H9 (cell line): ENCODE measurements at regions not wholly inside any gene's neighbourhood (a gene's known extent, or its start where the extent isn't known, plus 50 kb on each side); places are given as distances from the start of the nearest gene placed in this dataset.
A peak's percentile ranks its signal among the peaks of the same experiment; 100 is the strongest.

ENCODE experiments used
- DNase-seq: peaks from one replicate; pipeline ENCODE4 v3.0.0-alpha.2; 2017
- H2AFZ ChIP-seq: one replicate; pipeline ENCODE4 v1.6.1; 2013; ENCODE audit warnings: mild to moderate bottlenecking, low read length, control low read depth, moderate library complexity
- H2AK5ac ChIP-seq: 2 replicates; pipeline ENCODE4 v1.6.1; 2013; ENCODE audit warnings: low read length, control low read depth, mixed read lengths; ENCODE audit not compliant: insufficient read length
- H2BK120ac ChIP-seq: one replicate; pipeline ENCODE4 v1.6.1; 2013; ENCODE audit warnings: low read depth, mild to moderate bottlenecking, low read length, control low read depth, inconsistent platforms; ENCODE audit not compliant: poor library complexity, severe bottlenecking
- H2BK12ac ChIP-seq: 2 replicates; pipeline ENCODE4 v1.6.1; 2013; ENCODE audit warnings: low read length, control low read depth, mixed read lengths, low read depth; ENCODE audit not compliant: insufficient read length
- H2BK15ac ChIP-seq: 2 replicates; pipeline ENCODE4 v1.6.1; 2013; ENCODE audit warnings: low read depth, low read length, control low read depth
- H2BK20ac ChIP-seq: one replicate; pipeline ENCODE4 v1.6.1; 2013; ENCODE audit warnings: low read depth, mild to moderate bottlenecking, low read length, control low read depth, inconsistent platforms; ENCODE audit not compliant: poor library complexity, severe bottlenecking
- H2BK5ac ChIP-seq: 2 replicates; pipeline ENCODE4 v1.6.1; 2013; ENCODE audit warnings: low read length, control low read depth, mixed read lengths; ENCODE audit not compliant: insufficient read length
- H3K14ac ChIP-seq: 2 replicates; pipeline ENCODE4 v1.6.1; 2013; ENCODE audit warnings: low read length, control low read depth; ENCODE audit not compliant: insufficient read depth
- H3K18ac ChIP-seq: 2 replicates; pipeline ENCODE4 v1.6.1; 2013; ENCODE audit warnings: low read depth, mild to moderate bottlenecking, mixed read lengths, low read length, control low read depth; ENCODE audit not compliant: insufficient read length
- H3K23ac ChIP-seq: 2 replicates; pipeline ENCODE4 v1.6.1; 2013; ENCODE audit warnings: low read length, control low read depth, mixed read lengths, low read depth; ENCODE audit not compliant: insufficient read length
- H3K23me2 ChIP-seq: 2 replicates; pipeline ENCODE4 v1.6.1; 2013; ENCODE audit warnings: low read depth, mild to moderate bottlenecking, mixed read lengths, low read length, control low read depth; ENCODE audit not compliant: insufficient read length, poor library complexity, severe bottlenecking
- H3K27ac ChIP-seq: 2 replicates; pipeline ENCODE4 v1.5.1; 2013; ENCODE audit warnings: low read length, control low read depth, mixed read lengths, low read depth; ENCODE audit not compliant: insufficient read length
- H3K27me3 ChIP-seq: 2 replicates; pipeline ENCODE4 v1.6.1; 2013; ENCODE audit warnings: low read length, control low read depth, inconsistent platforms; ENCODE audit not compliant: insufficient read depth
- H3K4ac ChIP-seq: 2 replicates; pipeline ENCODE4 v1.6.1; 2013; ENCODE audit warnings: low read depth, mild to moderate bottlenecking, control low read depth, inconsistent platforms, low read length, moderate library complexity
- H3K4me1 ChIP-seq: 2 replicates; pipeline ENCODE4 v1.6.1; 2013; ENCODE audit warnings: low read length, control low read depth, inconsistent platforms; ENCODE audit not compliant: insufficient read depth
- H3K4me2 ChIP-seq: 2 replicates; pipeline ENCODE4 v1.6.1; 2013; ENCODE audit warnings: low read length, control low read depth, mixed read lengths; ENCODE audit not compliant: insufficient read length, insufficient read depth
- H3K56ac ChIP-seq: 2 replicates; pipeline ENCODE4 v1.6.1; 2013; ENCODE audit warnings: low read depth, mild to moderate bottlenecking, mixed read lengths, low read length, control low read depth; ENCODE audit not compliant: insufficient read length
- H3K79me1 ChIP-seq: 2 replicates; pipeline ENCODE4 v1.6.1; 2013; ENCODE audit warnings: low read depth, mild to moderate bottlenecking, moderate library complexity, low read length, control low read depth, inconsistent platforms; ENCODE audit not compliant: insufficient read depth, poor library complexity, severe bottlenecking
- H3K79me2 ChIP-seq: 2 replicates; pipeline ENCODE4 v1.6.1; 2013; ENCODE audit warnings: low read length, control low read depth, inconsistent platforms; ENCODE audit not compliant: insufficient read depth
- H3K9ac ChIP-seq: 2 replicates; pipeline ENCODE4 v1.6.1; 2013; ENCODE audit warnings: low read length, control low read depth, mixed read lengths; ENCODE audit not compliant: insufficient read length; ENCODE audit errors: extremely low read depth
- H3K9me3 ChIP-seq: one replicate; pipeline ENCODE4 v1.6.1; 2013; ENCODE audit warnings: low read depth, low read length, inconsistent platforms; ENCODE audit not compliant: control insufficient read depth
- H3T11ph ChIP-seq: one replicate; pipeline ENCODE4 v1.6.1; 2013; ENCODE audit warnings: mild to moderate bottlenecking, low read length, control low read depth, inconsistent platforms
- H4K20me1 ChIP-seq: one replicate; pipeline ENCODE4 v1.6.1; 2013; ENCODE audit not compliant: control insufficient read depth, insufficient read length, insufficient read depth
- H4K5ac ChIP-seq: 2 replicates; pipeline ENCODE4 v1.6.1; 2013; ENCODE audit warnings: low read depth, mild to moderate bottlenecking, mixed read lengths, low read length, control low read depth; ENCODE audit not compliant: insufficient read length
- H4K8ac ChIP-seq: replicated peaks from 2 replicates; pipeline ENCODE4 v1.6.1; 2013; ENCODE audit warnings: low read length, control low read depth, mixed read lengths, low read depth; ENCODE audit not compliant: insufficient read length
- H4K91ac ChIP-seq: 2 replicates; pipeline ENCODE4 v1.6.1; 2013; ENCODE audit warnings: low read depth, mild to moderate bottlenecking, moderate library complexity, mixed read lengths, low read length, control low read depth; ENCODE audit not compliant: insufficient read length
- H3K27ac Mint-ChIP-seq, 3 experiments: 2 replicates in 2 of 3; 3 replicates in 1 of 3; pipeline ENCODE4 v1.8.0; 2020 to 2021; ENCODE audit warnings: mixed read lengths in 3 of 3, mild to moderate bottlenecking in 1 of 3, moderate library complexity in 1 of 3
- H3K27me3 Mint-ChIP-seq: 2 replicates; pipeline ENCODE4 v1.8.0; 2021; ENCODE audit warnings: low read depth, mild to moderate bottlenecking, moderate library complexity, mixed read lengths
- H3K36me3 Mint-ChIP-seq, 3 experiments: 2 replicates in 2 of 3; 3 replicates in 1 of 3; pipeline ENCODE4 v1.8.0; 2020 to 2021; ENCODE audit warnings: low read depth in 3 of 3, mixed read lengths in 3 of 3; ENCODE audit not compliant: insufficient read depth in 1 of 3
- H3K4me1 Mint-ChIP-seq, 2 experiments: 2 replicates each; pipeline ENCODE4 v1.8.0; 2020; ENCODE audit warnings: mixed read lengths in 2 of 2
- H3K4me3 Mint-ChIP-seq, 2 experiments: 2 replicates in 1 of 2; 3 replicates in 1 of 2; pipeline ENCODE4 v1.8.0; 2020 to 2021; ENCODE audit warnings: mild to moderate bottlenecking in 2 of 2, mixed read lengths in 2 of 2, moderate library complexity in 1 of 2
- H3K9me3 Mint-ChIP-seq, 2 experiments: 2 replicates in 1 of 2; 3 replicates in 1 of 2; pipeline ENCODE4 v1.8.0; 2020; ENCODE audit warnings: mild to moderate bottlenecking in 2 of 2, mixed read lengths in 2 of 2, moderate library complexity in 1 of 2
- WGBS: extraction: QIAGEN DNeasy Blood & Tissue Kit; methylation state at CpG from one replicate; pipeline ENCODE4 v1.1.7; 2013; ENCODE audit warnings: missing lambda C conversion rate, low lambda C conversion rate, mixed read lengths; ENCODE audit not compliant: insufficient read length; ENCODE audit errors: extremely low coverage; 5-methylcytosine and 5-hydroxymethylcytosine counted together
- TF ChIP-seq, protein P1 (sequence below): fragments of 200-600 bp; sonication (generic); conservative IDR thresholded peaks from 3 replicates; pipeline ENCODE4 v1.8.0; 2021; ENCODE audit warnings: antibody characterized with exemption, mild to moderate bottlenecking

DNA sequence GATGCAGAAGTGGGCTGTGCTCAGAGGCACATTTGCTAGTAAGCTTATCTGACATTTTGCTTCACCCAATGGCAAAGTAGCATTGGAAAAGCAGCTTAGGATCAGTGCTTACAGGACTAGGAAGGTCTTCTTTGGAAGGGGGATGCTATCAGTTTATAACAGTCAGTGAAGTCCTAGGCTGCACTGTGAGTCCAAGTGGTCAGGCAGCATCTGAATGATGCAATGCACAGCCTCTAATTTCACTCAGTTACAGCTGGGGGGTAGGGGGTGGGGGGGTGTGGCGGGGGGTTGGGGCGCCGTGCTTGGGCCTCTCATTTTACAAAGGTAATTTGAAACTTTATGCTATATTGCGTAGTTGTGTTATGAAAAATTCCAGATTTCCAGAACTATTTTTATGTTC, 652.3 kb upstream of the MGMT start:
- peak overlapping the region in 1 of 3 experiments; percentile 36; a peak in 1 of 7 replicates for H3K27ac Mint-ChIP-seq
- H4K20me1 ChIP-seq: no peaks in the 10 kb centered on the region
- no peaks in the 10 kb centered on the region for H3K23me2 ChIP-seq
- no peak overlapping the region for H4K91ac ChIP-seq
- H3K79me1 ChIP-seq: no peaks in the 10 kb centered on the region
- no peak overlapping the region for H2BK15ac ChIP-seq
- no CpG with 5 or more reads among the region's 4 CpGs for WGBS
- no peaks in the 10 kb centered on the region for H3K9me3 ChIP-seq
- peaks cover 6 to 11% of the 10 kb centered on the region in 2 experiments; a peak in 3 of 4 replicates for H3K4me1 Mint-ChIP-seq
- no peaks in the 10 kb centered on the region for H3K27me3 ChIP-seq
- no peaks in the 10 kb centered on the region for H3K4me1 ChIP-seq
- H2BK12ac ChIP-seq: no peak overlapping the region
- H4K8ac ChIP-seq: no peak overlapping the region
- no peak overlapping the region for H3K18ac ChIP-seq
- H2BK120ac ChIP-seq: no peak overlapping the region
- no peaks in the 10 kb centered on the region for H3K79me2 ChIP-seq
- no peak overlapping the region for H3K4me2 ChIP-seq
- TF ChIP-seq, protein P1, sequence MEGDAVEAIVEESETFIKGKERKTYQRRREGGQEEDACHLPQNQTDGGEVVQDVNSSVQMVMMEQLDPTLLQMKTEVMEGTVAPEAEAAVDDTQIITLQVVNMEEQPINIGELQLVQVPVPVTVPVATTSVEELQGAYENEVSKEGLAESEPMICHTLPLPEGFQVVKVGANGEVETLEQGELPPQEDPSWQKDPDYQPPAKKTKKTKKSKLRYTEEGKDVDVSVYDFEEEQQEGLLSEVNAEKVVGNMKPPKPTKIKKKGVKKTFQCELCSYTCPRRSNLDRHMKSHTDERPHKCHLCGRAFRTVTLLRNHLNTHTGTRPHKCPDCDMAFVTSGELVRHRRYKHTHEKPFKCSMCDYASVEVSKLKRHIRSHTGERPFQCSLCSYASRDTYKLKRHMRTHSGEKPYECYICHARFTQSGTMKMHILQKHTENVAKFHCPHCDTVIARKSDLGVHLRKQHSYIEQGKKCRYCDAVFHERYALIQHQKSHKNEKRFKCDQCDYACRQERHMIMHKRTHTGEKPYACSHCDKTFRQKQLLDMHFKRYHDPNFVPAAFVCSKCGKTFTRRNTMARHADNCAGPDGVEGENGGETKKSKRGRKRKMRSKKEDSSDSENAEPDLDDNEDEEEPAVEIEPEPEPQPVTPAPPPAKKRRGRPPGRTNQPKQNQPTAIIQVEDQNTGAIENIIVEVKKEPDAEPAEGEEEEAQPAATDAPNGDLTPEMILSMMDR: no peak
- no peaks in the 10 kb centered on the region for H3K36me3 Mint-ChIP-seq
- no peak overlapping the region for H2BK20ac ChIP-seq
- H2BK5ac ChIP-seq: no peak overlapping the region
- no peak overlapping the region for H2AFZ ChIP-seq
- no peak overlapping the region for H3K23ac ChIP-seq
- H3K56ac ChIP-seq: no peak overlapping the region
- peaks cover 4% of the 10 kb centered on the region; the same call in 1 of the 2 replicates for H3K27me3 Mint-ChIP-seq
- no peak overlapping the region for H3T11ph ChIP-seq
- H3K9me3 Mint-ChIP-seq: no peaks in the 10 kb centered on the region; a peak in 2 of 5 replicates
- no peak for DNase-seq
- H3K27ac ChIP-seq: no peak overlapping the region
- no peak overlapping the region for H3K9ac ChIP-seq
- H4K5ac ChIP-seq: no peak overlapping the region
- H2AK5ac ChIP-seq: no peak overlapping the region
- no peak overlapping the region for H3K14ac ChIP-seq
- no peak overlapping the region for H3K4ac ChIP-seq
- no peak overlapping the region for H3K4me3 Mint-ChIP-seq
